HG03565 (cell line): ENCODE measurements at regions not wholly inside any gene's neighbourhood (a gene's known extent, or its start where the extent isn't known, plus 50 kb on each side); places are given as distances from the start of the nearest gene placed in this dataset.
"Not testable (repeated sequence)": the region's sequence is repeated elsewhere in the genome, so short reads cannot be mapped to it uniquely, and the experiment has no call there.

Experiments used
- ATAC-seq: cut with Tn5 transposase; IDR thresholded peaks from one replicate; pipeline ENCODE4 v1.9.1; 2021; ENCODE audit warnings: mild to moderate bottlenecking, moderate library complexity; ENCODE audit not compliant: unreplicated experiment

DNA sequence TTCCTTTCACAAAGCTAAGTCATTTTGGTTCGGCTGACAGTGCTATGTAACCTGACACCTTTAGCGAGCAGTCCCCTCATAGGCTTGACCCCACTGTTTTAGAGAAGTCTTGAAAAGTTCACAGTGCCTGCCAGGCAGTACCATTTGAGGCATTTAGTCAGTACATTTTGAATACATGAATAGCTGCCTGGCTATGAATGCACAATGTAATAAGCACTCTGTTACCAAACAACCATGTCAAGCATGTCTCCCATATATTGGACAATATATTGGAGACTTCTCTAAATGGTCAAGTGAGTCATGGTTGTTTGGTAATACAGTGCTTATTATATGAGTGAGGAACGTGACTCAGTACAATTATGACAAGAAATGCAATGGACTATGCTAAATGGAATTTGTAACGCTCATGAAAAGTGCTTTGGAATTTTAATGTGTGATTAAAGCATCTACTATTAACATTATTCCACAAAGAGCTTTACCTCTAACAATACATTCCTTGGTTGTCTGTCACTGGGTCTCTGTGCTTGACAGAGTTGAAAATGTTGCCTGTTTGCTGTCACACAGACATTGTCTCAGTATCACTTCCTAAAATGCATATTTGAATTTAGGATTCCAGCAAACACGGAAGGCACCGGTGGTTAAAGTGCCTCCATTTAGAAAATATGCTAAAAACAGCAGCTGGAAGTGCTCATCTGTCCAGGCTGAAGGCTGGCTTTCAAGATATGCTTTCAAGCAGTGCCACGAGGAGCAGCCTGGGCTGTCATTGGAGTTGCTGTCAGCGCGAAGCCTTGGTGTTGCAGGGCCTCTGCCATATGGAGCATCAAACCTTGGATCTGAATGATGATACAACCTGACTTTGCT, 458.6 kb downstream of the FBXO15 start:
- ATAC-seq = peak; percentile 76

DNA sequence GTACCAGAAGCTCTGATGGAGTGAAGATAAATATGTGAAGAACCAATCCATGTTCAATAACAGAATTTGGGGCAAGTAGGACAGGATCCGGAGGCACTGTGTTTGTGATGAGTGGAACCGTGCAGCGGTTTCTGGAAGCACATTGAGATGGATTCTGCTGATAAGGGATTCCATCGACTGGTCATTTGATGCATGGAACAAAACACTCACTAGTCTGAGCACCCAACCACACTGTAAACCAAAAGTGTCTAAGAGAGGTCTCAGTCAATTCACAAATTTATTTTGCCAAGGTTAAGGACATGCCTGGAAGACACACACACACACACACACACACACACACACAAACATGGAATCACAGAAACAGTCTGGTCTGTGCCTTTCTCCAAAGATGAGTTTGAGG, 459.5 kb downstream of the FBXO15 start:
- ATAC-seq = no peak

DNA sequence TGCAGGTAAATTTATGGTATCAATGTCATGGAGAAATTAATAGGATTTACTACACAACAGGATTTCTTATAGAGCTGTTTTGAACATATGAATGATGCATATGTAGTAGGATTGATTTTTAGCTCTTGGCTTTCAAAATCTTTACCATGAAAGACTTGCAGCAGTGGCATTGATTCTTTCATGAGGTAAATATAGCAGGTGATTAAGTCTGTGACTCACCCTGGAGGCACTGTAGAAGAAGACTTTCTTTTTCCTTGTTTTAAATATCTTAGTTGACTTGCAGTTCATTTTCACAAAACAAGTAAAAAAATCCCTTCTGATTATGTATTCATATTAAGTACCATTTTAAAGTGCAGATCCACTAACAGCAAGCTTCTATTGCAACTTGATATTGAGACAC, 463.0 kb downstream of the FBXO15 start:
- no peak for ATAC-seq

DNA sequence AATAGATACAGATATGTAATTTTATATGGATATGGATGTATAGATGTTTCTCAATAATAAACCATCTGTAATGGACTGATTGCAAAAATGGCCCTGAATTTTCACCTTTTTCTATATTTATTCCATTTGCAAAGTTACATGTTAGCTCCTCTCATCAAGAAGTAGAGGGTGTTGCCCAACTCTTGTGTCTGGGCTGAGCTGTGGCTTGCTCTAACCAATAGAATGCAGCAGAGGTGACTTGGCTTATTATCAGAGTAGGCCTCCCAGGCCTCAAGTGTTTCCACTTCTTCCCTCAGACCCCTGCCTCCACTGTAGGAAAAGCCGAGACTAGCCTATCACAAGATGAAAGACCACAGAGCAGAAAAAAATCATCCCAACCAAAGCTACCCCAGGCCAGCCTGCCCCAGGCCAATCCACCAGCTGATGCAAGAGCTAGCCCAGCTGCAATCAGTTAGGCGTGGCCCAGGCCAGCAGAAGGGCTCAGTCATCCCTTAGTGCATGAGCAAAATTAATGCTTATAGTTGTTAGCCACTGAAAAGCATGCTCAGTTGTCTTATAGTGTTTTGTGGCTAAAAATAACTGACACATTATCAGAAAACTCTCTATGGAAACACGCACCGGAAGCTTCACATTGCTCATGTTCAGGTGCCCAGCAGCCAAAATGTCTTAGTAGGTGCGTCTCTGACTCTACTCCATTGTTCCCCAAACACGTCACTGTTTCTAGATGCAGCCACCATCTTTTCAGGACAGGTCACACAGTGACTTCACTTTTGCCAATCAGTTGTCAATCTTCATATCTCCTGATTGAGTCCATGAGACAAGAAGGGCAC, 464.0 kb downstream of the FBXO15 start:
- ATAC-seq = no peak

DNA sequence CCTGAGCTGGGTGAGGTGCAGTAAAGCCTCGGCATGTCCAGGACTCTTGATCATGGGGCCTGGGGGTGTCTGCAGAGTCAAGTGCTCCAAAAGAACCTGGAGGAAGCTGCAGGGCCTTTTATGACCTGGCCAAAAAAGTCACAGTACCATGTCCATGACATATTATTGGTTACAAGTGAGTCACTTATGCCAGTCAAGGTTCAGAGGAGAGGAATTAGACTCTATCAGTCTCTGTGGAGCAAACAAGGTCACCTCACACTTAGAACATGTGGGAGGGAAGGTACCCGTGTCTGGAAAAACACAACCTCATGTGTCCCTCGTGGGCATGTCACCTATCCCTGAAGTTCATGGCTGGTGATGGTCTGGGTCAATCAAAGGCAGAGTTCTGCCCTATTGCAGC, 465.7 kb downstream of the FBXO15 start:
- ATAC-seq = no peak

DNA sequence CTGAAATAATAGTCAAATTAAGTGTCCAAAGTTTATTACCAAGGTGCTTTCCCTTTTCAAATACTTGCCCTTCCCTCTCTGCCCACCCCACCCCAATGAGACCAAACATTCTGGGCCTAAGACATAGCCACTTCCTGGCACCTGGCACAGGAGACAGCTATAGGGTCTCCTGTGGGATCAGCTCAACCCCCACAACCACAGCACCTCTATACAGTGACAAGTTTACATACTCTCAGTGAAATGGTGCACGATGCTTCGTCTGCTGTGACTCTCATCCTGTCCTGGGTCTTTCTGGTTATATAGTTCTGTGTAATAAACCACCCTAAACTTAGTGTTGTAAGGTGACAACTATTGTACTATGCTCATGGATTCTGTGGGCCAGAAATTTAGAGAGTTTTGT, 466.2 kb downstream of the FBXO15 start:
- ATAC-seq = no peak

DNA sequence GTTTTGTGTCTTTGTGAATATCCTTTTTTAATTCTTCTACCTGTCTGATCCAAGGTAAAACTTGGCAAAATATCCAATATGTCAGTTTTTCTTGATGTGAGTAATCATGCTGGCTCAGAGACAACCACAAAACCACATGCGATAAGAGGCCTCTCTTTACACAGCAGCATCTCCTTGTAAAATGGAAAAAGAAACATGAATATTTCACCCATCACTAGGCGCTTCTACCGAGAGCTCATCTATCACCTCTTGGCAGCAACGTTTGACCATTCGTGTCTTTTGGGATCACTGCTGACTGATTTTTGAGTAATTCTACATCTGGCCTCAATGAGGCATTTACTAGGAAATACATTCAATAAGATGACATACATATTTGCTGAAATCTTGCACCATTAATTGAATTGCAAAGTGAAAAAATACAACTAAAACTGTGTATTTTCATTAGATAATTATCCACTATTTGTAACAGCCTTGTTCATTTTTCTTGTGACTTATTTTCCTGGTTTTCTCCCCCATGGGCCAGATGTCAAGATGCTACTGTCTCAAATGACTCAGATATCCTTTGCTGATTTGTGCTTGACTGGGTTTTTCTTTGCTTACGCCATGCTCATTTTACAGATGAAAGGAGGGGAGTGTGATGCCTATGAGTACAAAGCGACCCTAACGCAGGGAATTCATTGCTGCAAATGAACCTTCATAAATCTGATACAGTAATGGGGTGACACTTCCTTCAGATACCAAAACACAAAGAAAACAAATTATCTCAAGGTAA, 467.5 kb downstream of the FBXO15 start:
- ATAC-seq = no peak

DNA sequence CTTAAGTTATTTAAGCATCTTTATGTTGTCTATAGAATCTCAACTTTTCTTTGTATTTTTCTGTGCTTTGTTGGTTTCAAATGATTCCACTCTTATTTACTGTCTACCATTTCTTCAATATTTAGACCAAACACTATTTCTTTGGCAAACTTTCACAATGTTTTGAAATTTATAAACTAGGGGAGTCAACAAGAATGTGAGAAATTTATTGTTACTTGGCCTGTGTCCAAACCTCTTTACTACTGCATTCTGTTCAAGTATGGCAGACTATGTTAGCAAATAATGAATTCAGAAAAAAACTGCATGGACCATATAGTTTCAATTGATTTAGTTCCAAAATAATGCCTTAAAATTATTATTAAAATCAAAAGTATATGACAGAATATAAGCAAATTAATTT, 470.2 kb downstream of the FBXO15 start:
- no peak for ATAC-seq

DNA sequence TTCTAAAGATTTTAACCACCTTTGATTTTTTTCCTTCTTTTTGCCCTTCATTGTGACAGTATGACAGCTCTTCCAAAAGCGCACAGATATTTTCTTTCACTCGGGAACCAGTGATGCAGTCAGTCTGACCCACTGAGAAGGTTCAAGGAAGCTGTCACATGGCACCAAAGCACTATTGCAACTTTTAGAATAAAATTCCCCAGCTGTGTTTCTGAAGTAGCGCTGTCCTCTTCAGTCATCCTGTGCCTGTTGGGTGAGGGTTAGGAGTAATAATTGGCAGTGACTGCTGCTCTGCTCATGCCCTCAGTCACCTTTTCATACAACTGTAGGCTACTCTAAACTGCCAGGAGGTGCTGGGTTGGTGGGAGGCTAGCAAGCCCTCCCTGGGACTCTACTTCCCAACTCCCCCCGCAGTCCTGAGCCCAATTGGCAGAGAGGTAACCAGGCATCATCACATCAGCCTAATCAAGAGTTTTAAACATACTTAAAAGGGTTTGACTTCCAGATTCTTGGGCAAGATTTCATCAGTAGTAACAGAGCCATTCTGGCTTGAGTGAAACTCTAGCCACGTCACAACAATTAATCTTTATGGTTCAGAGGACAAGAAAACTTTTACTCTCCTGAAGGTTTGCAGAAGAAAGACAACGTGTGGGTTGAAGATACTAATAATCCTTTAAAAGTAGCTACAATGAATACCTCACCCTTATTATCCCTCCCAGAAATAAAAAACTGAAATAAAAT, 473.3 kb downstream of the FBXO15 start:
- ATAC-seq = no peak

DNA sequence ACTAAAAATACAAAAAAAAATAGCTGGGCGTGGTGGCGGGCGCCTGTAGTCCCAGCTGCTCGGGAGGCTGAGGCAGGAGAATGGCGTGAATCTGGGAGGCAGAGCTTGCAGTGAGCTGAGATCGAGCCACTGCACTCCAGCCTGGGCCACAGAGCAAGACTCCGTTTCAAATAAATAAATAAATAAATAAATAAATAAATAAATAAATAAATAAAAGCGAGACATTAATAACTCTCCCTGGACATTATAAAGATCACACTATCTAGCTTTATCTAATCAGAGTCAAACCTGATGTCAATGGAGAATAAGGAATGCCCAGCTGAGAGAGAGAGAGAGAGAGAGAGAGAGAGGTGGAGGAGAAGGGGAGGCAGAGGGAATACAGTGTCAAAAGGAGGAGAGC, 476.2 kb downstream of the FBXO15 start:
- not testable (repeated sequence) for ATAC-seq

DNA sequence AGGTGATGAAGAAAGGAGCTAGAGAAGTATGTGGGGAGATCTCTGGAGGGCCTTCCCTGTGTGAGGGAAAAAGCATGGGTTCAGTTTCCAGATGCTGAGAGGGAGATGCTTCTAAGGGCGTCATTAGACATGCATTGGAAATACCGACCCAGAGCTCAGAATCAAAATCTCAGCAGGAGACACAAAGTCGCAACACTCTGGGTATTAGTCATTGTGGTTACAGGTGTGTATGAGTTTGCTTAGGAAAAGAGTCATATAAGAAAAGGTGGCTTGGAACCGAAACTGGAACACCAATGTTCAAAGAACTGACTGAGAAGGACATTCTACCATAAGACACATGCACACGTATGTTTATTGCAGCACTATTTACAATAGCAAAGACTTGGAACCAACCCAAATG, 477.1 kb downstream of the FBXO15 start:
- peak; percentile 93 for ATAC-seq

DNA sequence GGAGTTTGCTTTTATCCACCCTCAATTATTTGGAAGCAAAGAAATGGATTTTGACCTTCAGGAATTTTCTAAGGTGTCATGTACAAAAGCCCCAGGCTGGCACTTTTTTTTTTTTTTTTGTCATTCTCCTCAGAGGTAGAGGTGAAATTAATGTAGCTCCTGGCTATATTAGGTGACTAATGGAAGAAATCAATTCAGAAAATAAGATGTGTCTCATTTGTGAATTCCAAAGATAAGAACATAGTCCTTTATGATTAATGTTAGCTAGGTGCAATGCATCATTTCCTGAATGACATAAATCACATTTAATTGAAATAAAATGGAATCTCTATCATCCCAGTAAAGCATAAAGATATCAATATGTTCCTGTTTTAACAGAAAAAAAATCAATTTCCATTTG, 477.6 kb downstream of the FBXO15 start:
- no peak for ATAC-seq

DNA sequence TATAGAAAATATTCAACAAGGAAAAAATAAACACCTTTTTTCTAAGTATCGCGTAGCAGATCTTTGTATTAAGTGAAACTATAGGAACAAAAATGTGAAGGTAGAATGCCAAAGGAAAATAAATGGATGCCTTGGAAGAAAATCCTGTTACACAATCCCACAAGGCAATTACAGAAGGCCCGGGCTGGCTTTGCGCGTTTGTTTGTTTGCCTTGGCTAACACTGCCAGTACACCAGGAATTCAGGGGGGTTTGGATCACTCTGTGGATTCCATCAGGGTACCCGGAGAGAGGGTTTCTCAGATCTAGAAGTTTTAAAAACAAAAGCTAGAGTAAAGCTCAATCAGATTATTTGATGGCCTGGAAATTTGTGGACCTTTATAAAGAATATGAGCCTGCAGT, 478.3 kb downstream of the FBXO15 start:
- no peak for ATAC-seq

DNA sequence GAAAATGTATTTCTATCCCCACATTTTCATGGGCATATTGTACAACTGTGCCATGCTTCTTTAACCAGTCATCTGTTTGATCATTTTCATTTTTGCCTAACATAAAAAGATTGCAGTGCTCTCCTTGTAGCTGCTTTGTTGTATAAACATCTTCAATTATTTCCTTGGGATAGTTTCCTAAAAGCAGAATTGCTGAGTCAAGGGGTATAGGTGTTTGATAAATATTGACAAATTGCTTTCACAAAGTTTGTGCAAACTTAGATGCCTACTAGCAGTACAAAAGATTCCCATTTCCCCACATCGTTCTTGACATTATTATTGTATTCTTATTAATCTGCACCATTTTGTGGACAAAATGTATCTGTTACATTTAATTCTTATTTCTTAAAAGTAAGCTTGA, 479.6 kb downstream of the FBXO15 start:
- no peak for ATAC-seq

DNA sequence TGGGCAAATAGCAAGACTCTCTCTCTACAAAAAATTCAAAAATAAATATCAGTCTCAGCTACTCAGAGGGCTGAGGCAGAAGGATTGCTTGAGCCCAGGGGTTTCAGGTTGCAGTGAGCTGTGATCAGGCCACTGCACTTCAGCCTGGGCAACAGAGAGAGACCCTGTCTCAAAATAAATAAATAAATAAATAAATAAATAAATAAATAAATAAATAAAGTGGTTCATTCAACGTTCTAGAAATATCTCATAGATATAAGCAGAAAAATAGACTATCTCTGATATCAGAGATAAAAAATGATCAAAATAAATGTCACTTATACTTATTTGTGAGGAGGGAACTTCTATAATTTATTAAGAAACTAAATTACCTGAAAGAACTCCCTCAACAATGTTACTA, 480.9 kb downstream of the FBXO15 start:
- ATAC-seq = no peak

DNA sequence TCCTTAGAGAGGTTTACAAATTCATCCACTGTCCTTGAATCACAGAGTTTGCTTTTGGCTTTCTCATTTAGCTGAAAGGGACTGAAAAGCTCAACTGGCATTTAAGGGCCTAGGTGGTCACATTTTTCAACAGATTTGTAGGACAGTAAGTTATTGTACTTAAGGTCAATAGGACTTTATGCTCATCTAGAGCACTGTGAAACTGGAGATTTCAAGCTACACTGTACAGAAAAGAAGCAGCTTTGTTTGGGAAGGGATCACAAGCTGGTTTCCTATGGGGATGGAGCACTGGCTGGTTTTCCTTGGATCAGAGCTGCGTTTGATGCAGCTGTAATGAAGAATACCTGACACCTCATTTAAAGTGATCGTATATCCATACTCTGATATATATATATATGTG, 482.7 kb downstream of the FBXO15 start:
- ATAC-seq = no peak

DNA sequence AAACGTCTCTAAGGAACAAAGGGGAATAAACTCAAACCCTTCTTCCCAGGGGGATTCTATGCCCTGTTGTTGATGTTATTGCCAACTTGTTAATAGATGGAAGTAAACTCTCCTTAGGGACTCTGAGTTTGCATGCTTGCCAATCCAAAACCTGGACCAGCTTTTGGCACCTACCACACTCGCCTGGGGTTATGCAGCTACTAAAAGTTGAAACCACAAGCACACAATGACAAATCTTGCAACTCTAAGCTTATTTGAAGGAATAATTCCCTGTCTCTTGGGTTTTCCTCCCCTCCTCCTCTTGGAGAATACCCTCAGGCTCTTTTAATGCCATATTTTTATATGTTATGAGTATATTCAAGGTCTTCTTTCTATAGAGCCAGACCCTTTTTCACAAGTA, 484.1 kb downstream of the FBXO15 start:
- ATAC-seq = no peak

DNA sequence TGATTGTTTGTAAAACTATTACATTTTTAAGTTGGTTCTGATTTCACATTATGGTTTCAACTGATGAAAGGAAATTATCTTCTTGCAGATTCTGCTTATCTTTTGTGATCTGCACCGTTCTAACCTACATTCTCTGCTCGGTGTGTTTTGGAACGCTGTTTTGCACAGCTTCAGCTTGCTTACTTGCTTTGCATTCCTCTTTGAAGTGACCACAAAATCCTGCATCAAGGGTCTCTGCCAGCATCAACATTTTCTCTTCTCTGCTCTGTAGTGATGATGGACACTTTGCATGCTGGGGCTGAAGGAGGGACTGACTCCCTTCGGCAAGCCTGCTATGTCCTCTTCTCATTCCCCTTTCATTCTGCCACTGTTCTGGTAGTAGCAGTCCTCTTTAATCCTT, 485.2 kb downstream of the FBXO15 start:
- ATAC-seq = no peak

DNA sequence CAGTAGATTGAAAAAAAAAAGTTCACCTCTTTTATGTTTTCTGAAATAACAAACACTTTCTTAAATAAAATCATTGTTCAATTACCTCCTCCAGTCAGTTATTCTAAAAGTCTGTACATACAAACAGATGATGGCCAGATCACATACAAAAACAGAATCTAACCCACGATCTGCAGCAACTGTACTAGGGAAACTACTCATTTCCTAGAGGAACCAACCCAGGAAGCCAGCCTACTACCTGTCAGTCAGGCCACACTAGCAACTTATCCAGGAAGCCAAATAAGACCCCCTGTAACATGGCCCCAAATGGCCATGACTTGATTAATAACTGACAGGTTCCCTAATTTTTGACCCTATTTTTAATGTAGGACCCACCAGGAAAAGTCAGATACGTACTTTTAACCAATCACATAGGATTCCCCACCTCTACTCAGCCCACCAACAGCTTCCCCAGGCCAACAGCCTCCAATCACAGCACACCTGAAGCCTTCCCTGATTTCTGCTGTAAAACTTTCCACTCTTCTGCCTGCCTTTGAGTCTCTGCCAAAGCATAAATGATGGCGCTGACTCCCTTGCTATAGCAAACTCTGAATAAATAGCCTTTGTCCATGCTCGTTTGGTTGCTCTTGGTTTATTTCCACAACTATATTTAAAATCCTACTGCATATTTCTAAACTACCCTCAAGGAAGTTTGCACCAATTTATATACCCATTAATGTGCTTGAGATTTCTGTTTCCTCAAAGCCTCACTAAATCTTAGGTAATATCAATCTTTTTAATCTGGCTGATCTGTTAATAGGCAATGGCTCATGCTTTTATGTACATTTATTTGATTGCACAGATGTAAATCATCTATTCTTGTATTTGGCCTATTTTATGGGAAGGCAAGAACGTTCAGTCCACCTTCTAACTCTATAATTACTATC, 486.4 kb downstream of the FBXO15 start:
- ATAC-seq = no peak

DNA sequence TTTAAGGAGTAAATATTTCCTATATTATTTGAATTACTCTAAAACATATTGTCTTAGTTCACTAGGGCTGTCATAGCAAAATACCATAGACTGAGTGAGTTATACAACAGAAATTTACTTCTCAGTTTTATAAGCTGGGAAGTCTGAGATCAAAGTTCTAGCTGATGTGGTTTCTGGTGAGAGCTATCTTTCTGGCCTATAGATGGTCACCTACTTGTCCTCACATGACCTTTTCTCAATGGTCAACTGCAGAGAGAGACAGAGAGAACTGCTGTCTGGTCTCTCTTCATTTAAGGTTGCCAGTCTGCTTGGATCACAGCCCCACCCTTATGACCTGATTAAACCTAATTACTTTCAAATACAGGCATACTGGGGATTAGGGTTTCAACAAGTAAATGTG, 490.9 kb downstream of the FBXO15 start:
- ATAC-seq = no peak
